GM19438 (cell line): ENCODE measurements at regions not wholly inside any gene's neighbourhood (a gene's known extent, or its start where the extent isn't known, plus 50 kb on each side); places are given as distances from the start of the nearest gene placed in this dataset.

ENCODE experiments used
- ATAC-seq: cut with Tn5 transposase; IDR thresholded peaks from one replicate; pipeline ENCODE4 v1.9.1; 2021; ENCODE audit warnings: low read depth; ENCODE audit not compliant: unreplicated experiment

DNA sequence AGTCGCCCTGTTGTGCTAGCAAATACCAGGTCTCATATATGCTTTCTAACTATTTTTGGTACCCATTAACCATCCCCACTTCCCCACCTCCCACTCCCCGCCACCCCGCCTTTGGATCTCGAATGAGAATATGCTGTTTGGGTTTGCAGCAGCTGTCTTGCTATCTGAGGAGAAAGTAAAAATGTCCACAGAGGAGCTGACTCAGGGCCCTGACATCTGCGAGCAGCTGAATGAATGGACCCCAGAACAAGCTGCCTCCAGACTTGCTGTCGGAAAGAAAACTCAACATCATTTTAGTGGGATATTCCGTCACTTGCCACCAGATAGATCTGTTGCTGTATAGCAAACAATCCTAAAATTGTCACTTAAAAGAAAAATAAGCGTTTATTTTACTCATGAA lies 103.7 kb downstream of the LINC00237 start:
- no peak for ATAC-seq

DNA sequence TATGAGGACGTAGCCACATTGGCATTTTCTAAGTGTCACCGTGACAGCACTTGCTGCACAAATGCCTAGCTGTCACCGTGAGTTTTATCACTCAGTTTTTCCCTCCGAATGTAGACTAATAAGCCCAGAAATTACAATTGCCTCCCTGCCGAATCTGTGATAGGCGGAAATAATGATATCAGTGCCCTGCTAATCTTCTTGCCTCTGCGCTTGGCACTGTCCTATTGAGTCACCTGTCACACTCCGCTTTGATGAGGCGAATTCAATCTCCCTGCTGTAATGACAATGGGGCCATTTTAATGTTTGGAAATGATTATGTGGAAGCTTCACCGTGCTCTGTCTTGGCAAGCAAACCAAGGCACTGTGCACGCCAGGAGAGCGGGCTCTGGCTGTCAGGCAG lies 112.8 kb downstream of the LINC00237 start:
- no peak for ATAC-seq

DNA sequence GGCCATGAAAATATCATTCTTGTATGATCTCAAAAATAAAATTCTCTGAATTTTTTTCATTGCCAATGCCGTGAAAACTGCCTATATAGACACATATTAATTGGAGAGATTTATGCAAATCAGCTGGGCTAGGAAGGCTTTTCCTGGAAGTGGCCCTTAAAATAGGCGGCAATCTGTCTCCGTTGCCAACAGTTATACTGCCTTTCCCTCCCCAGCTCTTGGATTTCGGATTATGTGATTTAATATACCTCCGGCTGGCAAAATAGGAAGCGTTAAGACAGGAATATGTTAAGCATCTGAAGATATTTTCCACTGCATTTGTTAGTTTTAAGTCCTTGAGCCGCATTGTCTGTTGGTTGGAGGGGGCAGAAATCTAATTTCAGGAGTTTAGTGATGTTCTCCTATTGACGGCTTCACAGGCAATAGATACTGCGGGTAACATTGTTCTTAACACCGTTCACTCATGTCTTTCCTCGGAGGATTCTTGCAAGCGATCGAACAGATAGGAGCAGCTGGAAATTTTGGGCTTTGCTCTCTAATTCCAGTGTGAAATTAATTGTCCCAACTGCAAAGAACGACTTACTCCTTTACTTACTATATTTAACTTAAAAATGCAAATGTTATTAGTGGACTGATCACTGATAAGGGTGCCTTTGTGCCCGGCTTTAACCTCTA lies 113.3 kb downstream of the LINC00237 start:
- no peak for ATAC-seq

DNA sequence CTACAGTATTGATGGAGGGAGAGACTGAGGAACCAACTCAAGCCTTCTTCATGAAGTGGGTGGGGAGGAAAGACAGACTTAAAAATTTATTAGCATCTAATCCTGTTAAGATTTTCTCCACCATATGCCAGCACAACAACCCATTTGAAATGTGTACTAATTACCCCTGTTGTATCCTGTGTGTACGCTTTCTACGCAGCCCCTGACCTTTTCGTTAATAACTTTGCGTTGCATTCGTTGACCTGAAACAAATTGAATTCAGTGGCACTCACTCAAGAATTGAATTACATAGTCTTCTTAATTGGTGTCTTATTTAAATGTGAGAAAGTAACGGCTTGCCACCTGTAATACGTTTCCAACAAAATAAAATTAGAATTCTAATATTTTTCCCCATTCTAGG lies 113.9 kb downstream of the LINC00237 start:
- ATAC-seq = no peak

DNA sequence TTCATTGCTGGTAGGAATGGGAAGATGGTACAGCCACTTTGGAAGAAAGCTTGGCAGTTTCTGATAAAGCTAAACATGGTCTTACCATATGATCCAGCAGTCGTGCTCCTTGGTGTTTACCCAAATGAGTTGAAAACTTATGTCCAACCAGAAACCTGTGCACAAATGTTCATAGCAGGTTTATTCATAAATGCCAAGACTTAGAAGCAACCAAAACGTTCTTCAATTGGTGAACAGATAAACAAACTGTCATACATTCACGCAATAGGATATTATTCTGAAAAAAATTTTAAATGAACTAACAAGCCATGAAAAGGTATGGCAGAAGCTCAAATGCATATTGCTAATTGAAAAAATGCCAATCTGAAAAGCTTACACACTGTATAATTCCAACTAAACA lies 117.1 kb downstream of the LINC00237 start:
- ATAC-seq = no peak

DNA sequence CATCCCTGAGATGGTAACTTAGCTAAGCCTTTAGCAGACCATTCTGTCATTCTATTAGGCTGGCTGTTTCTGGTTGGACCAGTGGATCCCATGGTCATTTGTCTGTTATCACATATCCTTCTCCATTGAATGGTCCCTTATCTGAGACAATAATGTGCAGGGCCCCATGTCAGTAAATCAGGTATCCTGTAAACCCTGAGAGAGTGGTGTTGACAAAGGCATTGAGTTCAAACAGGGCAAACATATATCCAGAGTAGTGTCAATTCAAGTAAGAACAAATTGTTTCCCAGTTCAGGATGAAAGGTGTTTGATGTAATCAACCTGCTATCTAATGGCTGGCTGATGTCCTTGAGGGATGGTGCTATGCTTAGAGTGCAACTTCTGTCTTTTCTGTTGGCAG lies 126.2 kb downstream of the LINC00237 start:
- no peak for ATAC-seq

DNA sequence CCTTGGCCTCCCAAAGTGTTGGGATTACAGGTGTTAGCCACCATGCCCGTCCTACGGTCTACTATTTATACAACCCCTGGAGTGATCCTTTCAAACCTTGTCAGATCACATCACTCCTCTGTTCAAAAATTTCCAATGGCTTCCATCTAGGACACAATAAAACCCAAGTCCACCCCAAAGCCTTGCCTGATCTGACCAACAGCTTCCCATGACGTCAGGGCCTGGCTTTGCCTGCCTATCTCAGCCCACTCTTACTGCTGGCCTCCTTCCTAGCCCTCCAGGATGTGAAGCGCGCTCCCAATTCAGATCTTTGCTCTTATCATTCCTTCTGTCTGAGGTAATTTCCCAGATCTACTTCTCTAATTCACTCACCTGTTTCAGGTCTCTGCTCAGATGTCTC lies 128.4 kb downstream of the LINC00237 start:
- ATAC-seq = no peak

DNA sequence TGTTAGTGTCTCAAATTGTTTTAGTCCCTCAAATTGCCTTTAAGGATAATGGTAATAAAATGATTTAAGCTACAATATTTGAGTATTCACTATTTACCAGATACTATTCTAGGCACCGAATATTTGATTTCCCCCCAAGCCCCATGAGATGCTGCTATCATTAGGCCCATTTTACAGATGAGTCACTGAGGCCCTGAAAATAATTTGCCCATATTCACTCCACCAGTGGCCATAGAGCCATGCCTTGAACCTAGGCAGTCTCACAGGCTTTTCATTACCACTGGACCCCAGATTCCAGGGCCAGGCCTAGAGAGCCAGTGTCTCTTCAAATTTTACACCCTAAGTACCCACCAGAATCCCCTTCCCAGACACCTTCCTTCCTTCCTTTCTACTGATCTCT lies 133.7 kb downstream of the LINC00237 start:
- ATAC-seq = no peak

DNA sequence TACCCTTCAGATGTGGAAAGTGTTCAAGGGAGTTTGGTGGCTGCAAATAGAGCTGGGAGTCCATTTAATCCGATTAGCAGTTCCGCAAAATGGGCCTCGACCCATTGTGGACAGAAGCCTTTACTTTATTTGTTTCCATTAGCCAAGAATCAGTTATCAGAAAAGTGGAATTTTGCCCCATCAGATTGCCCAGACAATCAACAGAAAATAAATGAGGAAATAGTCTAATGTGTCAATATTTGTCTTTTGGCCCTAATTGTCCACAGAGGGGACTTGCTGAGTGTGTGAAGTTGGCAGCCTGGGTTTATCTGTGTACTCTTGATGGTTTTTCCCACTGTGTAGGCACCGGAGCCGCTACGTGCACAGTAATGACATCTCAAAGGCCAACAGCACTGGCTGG lies 134.3 kb downstream of the LINC00237 start:
- ATAC-seq = no peak

DNA sequence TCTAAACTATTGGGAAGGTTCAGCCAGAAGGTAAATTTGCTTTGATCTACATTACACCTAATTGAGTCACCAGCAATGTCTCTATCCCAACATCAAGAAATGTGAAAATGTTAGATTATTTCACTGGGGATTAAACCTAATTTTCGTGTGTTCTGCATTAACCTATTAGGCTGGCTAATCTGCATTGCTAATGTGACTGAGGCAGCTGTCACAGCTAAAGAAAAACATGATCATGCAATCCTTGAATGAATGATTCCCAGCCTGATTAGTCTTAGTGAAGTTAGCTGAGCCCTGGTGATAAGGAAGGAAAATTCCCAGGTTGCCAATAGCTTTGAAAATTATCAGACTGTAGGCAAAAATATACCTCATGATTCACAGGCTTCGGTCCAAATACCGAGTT lies 135.3 kb downstream of the LINC00237 start:
- ATAC-seq = no peak

DNA sequence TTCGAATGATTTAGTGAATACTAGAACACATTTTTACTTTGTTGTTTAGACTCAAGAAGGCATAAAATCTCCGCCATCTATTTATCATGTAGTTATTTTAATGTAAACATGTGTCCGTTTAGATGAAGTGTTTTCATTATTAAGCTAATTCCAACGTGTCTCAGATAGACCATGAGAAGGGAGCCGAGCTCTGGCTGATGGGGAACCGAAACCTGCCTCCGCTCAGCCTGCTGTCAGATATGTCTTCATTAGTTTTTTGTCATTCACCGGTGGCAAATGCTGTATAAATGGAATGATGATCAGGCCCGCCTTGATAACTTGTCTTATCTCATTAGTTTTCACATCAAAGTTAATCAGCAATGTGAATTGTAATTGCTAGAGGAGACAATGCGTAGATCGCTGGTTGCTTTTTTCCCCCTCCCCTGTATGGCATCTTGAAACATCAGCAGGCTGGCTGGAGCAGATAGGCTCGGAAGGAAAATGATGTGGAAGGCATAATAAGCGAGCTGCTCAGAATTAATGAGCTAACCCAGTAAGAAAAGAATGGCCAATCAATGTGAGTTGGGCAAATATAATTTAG lies 136.4 kb downstream of the LINC00237 start:
- ATAC-seq = no peak

DNA sequence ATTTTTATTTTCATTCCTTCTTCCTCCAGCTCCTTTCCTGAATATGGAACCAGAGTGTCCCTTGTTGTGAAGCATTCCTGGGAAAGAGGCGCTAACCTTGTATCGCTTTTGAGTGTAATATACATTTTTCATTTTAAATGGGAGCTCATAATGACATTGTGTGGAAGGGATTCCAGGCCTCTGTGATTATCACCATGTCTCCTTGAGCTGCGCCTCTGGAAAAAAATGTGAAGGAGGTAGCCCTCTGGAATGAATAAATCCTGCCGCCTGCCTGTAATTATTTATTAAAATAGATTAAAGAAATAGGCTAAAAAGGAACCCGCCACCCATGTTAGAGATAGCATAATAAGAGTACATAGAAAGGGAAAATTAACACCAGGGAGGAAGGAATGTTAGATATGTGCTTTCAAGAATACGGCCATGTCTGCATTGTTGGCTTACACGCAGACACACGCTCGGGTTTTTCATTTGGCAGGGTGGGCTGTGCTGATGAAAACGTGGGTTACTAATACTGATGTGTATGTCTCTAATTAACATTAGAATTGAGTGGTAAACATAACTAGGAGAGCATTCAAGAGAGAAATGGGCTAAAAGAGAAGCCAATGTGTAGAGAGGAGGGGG lies 138.5 kb downstream of the LINC00237 start:
- ATAC-seq = no peak

DNA sequence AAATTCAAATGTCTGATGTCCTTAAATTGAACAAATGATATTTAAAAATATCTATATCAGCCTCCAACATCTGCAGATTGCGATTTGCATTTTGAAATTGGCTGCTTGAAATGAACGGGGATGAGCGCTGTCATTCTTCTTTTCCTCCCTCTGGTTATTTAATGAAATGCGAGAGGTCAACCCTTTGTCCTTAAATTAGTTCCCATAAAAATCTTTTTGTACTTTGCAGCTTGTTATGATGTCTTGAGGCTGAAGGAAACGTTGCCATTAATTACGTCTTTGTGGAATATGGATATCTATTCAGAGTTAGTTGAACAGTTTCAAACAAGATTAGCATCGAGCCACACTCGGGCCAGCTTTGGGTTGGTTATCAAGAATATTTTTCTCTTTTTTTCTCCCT lies 140.0 kb downstream of the LINC00237 start:
- ATAC-seq = no peak

DNA sequence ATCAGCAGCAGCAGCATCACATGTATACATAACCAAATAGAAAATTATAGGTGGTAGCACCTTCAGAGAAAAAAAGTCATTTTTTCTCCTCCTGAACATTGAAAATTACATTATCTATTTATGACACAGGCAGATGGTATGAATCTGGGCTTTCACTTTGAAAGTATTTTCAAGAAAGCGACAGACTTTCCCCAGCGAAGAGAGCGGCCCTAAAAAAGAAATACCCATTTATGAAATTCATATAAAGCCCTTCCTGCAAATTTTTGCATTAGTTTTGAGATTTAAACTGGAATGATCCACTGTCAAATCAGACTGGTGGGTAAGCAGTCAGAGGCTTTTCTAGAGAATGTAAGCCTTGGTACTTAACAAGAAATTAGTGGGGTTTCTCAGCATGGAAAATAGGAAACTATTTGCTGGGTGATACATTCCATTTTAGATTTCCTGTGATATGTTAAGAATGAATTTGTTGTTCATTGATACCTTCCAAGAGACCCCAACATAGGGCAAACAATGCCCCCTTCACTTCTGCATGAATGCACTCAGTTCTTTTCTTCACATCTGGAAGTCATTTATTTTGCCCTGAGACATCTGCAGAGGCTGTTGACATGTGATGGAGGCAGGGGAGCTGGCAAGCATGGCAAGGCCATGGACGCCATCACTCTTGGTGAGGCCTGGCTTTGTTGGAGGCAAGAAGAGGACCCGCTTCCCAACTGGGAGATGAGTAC lies 147.0 kb downstream of the LINC00237 start:
- no peak for ATAC-seq

DNA sequence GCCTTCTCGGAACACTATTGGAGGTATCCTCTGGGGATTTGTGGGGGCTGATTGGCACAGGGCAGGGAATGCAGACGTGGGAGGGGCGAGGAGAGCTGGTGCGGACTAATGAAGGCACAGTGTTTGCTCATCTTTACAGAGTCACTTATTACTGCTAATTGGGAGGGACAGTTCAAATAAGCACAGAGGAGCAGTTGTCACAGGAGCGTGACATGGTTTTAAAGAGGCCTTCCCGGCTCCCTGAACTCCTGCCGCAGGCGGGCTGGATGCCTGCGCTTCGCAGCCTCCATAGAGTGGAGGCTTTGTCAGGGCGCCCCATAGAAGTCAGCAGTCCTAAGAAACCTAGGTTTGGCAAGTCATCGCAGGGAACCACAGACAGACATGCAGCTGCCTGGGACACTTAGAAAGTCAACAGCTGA lies 149.6 kb downstream of the LINC00237 start:
- ATAC-seq = no peak

DNA sequence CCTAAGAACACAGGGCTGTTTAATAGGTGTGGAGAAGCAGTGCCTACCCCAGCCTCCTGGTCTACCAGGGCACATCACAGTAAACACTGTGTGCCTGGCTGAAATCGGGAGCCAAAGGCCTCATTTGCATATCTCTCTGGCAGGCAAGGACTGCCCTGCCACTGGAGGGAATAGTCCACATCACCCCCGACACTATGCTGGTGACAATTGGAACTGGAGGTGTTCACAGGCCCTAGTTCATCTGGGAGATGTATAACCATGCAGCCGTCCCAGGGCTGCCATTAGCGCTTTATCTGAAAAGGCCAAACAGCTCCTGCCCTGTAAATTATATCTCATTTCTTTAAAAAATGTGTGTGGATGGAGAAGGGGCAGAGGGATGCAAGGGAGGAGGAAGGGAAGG lies 150.3 kb downstream of the LINC00237 start:
- no peak for ATAC-seq

DNA sequence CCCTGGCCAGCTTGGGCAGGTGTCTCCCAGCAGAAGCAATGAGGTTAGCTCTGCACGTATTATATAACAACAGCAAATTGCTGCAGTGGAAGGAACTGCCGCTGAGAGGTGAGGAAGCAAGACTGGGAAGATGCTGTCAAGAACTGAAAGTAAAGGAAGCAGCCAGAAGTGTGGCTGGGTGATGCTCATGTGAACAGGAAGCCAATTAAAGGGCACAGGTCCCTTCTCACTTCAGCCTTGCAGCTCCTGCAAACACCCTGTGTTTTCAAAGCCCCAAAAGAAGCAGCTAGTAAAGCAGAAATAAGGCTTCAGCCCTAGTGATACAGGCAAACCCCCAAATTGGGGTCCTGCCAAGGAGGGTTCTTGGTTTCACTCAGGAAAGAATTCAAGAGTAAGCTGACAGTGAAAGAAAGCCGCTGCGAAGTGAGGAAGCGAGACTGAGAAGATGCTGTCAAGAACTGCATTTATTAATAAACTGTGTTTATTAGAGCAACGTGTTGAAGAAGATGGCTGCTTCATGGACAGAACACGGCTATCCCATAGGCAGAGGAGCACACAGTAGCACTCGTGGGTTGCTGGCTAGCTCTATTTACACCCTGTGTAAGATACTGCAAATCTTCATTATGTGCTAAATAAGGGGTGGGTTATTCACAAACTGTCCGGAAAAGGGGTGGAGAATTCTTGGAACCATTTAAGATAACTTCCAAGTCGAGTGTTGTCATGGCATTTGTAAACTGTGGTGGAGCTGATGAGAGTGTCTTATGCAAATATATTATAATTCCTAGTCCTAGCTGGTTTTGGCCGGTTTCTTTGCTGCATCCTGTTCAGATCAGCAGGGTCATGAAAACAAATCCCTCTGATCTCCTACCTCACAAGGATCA lies 152.2 kb downstream of the LINC00237 start:
- ATAC-seq = no peak

DNA sequence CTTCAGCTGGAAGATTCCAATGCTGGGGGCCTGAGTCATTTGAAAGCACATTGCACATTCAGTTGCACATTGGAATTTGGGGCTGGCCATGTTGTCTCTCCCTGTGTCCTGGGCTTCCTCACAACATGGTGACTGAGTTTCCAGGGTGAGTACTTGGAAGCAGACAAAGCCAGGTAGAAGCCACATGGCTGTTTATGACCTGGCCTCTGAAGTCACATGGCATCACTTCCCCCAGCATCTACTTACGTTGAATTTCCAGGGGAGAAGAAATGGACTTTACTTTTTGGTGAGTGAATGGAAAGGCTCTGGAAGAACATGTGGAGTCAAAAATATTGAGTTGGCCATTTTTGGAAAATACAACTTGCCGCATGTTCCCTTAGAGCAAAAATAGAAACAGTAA lies 155.5 kb downstream of the LINC00237 start:
- no peak for ATAC-seq

DNA sequence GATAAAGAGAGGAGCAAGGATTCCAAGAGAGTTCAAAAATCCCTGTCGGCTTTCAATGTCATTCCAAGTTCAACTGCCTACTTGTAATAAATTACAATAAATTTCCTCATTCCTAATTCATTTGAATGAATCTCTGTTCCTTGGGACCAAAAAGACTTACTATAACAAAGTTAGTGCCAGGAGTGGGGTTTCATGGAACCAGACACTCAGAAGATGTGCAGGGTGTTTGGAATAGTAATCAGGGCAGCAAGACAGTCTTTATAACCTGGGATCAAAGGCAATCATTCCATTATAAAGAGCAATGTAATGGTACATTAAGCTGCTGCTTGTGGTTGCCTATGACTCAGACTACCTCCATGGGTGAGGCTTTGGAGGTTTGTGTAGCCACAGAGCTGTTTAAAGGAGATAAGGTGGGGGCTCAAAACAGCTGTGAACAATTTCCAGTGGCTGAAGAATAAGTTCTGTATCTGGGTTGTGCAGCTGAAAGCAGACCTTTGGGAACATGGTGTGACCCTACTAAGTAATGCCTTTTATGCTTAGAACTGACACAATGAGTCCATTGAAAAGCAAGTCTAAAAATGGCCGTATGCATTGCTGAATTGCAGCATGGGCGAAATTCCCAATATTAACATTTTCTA lies 159.9 kb downstream of the LINC00237 start:
- no peak for ATAC-seq

DNA sequence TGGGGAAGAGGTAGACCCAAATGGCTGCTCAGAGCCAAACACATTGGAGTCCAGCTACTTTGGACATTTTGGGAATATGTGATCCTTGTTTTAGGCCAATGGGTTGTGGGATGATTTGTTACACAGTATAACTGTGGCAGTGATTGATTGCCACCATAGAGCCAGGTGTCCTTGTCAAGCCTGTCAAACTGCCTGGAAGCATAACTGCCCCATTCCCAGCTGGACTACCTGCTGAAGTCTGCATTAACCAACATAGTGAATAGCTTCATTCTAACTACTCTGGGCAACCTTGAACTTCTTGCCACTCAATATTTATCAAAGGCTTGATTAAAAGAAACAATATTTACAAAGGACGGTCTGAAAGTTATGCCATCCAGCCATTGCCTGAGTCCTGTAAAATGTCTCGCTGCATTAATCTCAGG lies 164.7 kb downstream of the LINC00237 start:
- ATAC-seq = no peak
